Pancreas (tissue), 10 donors: ENCODE measurements at regions not wholly inside any gene's neighbourhood (a gene's known extent, or its start where the extent isn't known, plus 50 kb on each side); places are given as distances from the start of the nearest gene placed in this dataset.

Experiments used
- ATAC-seq, 4 donors: fragments of 200-7000 bp; cut with Tn5 transposase; one replicate each; pipeline versions ENCODE4 v1.8.0 to v1.9.1; 2020; ENCODE audit warnings: mild to moderate bottlenecking in 4 of 4, moderate library complexity in 4 of 4
- DNase-seq, 6 donors: peaks; one replicate each; pipeline ENCODE4 v3.0.0-alpha.2; 2020
- FAIRE-seq: peaks from 2 replicates; lab custom pipeline; 2012; peaks lifted over from hg19 to GRCh38; lab: Jason Lieb, UNC
- H3K27ac ChIP-seq, 4 donors: fragments of 200-600 bp; sonication (generic); 1 replicate in 3 of 4; 2 replicates in 1 of 4; pipeline versions ENCODE4 v1.5.0 to v1.8.0; 2020
- H3K27me3 ChIP-seq, 4 donors: fragments of 200-600 bp; one replicate each; pipeline ENCODE4 v1.8.0; 2021
- H3K36me3 ChIP-seq, 3 donors: fragments of 200-600 bp; sonication (generic) in 1 of 3; one replicate each; pipeline versions ENCODE4 v1.5.0 to v1.8.0; 2020 to 2021
- H3K4me1 ChIP-seq, 3 donors: fragments of 200-600 bp; one replicate each; pipeline ENCODE4 v1.8.0; 2021
- H3K4me3 ChIP-seq, 4 donors: fragments of 200-600 bp; sonication (generic) in 2 of 4; one replicate each; pipeline versions ENCODE4 v1.5.0 to v1.8.0; 2020 to 2021
- H3K9me3 ChIP-seq, 4 donors: fragments of 200-600 bp; one replicate each; pipeline ENCODE4 v1.8.0; 2021
- WGBS, 2 donors: extraction: QIAGEN DNeasy Blood & Tissue Kit; methylation state at CpG; one replicate each; pipeline ENCODE4 v1.1.7; 2013; 5-methylcytosine and 5-hydroxymethylcytosine counted together
- intact Hi-C, 3 donors: fragments of 100-400 bp; cut with DNase I; formaldehyde crosslinking; loops; one replicate each; pipeline versions ENCODE4 v1.11.1 to v1.14.2; 2022
- TF ChIP-seq, protein P1 (sequence below), 4 donors: fragments of 200-600 bp; sonication (generic) in 3 of 4; IDR thresholded peaks; one replicate each; pipeline versions ENCODE4 v1.5.0 to v1.8.0; 2021; ENCODE audit warnings: antibody characterized with exemption in 4 of 4
- donor health status: healthy with polysubstance abuse.
- donor health status: DM: no; HTN: no; CAD: no; lungs with moderate emphysema.
- donor health status: DM: no; HTN: no; CAD: no.
- donor health status: control.
- donor health status: control.
- donor health status: Bipolar disorder and iron deficiency.
- donor health status: DM: yes; HTN: yes; CAD: no.
- donor health status: DM: no; HTN: no; CAD: no.
- donor health status: DM: no; HTN: no; CAD: no.
- donor health status: DM: yes; HTN: yes; CAD: no.

DNA sequence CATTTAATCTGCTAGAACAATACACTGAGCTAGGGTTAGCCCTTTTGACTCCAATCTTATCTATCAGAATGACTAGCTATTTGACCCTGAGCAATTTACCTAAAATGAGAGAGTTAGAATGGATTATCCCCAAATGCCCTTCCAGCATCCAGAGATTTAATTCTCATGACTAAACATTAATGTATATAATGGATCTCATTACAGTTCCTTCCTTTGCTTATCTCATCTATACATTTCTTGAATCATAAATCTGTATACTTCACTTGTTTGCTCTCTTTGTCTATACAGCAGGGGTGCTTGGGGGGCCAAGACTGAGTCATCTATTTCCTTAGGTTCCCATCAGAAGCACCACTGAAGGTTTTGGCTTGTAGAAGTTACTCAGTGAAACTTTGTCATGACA lies 565.8 kb downstream of the IGSF11 start:
- intact Hi-C loops = no loop called here
- FAIRE-seq (no peak), ATAC-seq (no peak)

DNA sequence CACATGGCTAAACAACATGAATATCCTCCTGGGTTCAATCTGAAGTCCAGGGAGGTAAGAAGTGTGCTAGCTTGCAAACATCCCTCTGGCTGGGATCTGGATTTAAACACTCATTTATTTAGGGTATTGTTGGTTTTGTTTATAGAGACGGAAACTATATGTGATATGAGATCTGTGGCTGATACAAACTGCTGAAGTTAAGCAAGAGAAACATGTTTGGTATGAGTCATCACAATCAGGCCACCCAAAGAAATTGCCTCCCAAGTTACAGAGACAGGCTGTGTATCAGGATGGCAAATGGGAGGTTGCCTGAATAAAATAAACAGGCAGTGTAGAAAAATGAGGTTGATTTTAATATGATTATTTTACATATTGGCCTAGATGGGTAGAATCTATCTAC lies 562.1 kb downstream of the IGSF11 start:
- 53 to 58% methylated on average over 1 of the region's 1 CpG for WGBS, 2 donors
- no peak overlapping the region for H3K27ac ChIP-seq
- H3K36me3 ChIP-seq = no peaks in the 10 kb centered on the region
- H3K4me1 ChIP-seq = no peaks in the 10 kb centered on the region
- intact Hi-C loops = no loop called here
- no peaks in the 10 kb centered on the region for H3K27me3 ChIP-seq
- FAIRE-seq (no peak), DNase-seq (no peak), ATAC-seq (no peak)
- TF ChIP-seq, protein P1, sequence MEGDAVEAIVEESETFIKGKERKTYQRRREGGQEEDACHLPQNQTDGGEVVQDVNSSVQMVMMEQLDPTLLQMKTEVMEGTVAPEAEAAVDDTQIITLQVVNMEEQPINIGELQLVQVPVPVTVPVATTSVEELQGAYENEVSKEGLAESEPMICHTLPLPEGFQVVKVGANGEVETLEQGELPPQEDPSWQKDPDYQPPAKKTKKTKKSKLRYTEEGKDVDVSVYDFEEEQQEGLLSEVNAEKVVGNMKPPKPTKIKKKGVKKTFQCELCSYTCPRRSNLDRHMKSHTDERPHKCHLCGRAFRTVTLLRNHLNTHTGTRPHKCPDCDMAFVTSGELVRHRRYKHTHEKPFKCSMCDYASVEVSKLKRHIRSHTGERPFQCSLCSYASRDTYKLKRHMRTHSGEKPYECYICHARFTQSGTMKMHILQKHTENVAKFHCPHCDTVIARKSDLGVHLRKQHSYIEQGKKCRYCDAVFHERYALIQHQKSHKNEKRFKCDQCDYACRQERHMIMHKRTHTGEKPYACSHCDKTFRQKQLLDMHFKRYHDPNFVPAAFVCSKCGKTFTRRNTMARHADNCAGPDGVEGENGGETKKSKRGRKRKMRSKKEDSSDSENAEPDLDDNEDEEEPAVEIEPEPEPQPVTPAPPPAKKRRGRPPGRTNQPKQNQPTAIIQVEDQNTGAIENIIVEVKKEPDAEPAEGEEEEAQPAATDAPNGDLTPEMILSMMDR (IDR thresholded peaks at IDR 0.05) = no peak
- no peaks in the 10 kb centered on the region for H3K9me3 ChIP-seq
- no peak overlapping the region for H3K4me3 ChIP-seq

More for the DNA sequence above, 565.8 kb downstream of the IGSF11 start:
- H3K36me3 ChIP-seq = no peaks in the 10 kb centered on the region
- no peaks in the 10 kb centered on the region for H3K4me1 ChIP-seq
- no peak overlapping the region for H3K4me3 ChIP-seq
- no peak for DNase-seq
- H3K27ac ChIP-seq = no peak overlapping the region
- no peaks in the 10 kb centered on the region for H3K27me3 ChIP-seq
- H3K9me3 ChIP-seq = no peaks in the 10 kb centered on the region
- TF ChIP-seq, protein P1 (IDR thresholded peaks at IDR 0.05) = no peak

DNA sequence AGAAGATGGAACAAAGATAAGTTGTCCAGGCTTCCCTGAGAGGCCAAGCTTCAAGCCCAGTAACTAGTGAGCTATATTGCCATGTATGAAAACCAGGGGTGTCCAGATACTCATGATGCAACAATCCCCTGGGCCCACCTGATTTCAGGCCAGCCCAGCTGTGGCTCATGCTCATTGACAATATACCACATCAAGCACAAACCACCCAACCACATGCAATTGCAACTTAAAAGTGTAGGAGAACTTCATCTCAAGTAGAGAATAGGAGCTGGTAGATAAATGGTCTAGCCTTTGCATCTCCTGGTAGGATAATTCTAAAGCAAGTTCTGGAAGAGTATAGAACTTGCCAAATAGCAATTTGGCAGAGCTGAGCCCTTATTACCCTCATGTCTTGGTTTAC lies 561.3 kb downstream of the IGSF11 start:
- TF ChIP-seq, protein P1 (IDR thresholded peaks at IDR 0.05) = no peak
- Histone ChIP-seq H3K4me1 (no peaks in the 10 kb centered on the region), H3K27me3 (no peaks in the 10 kb centered on the region), H3K4me3 (no peak overlapping the region), H3K36me3 (no peaks in the 10 kb centered on the region), H3K9me3 (no peaks in the 10 kb centered on the region), H3K27ac (no peak overlapping the region)
- FAIRE-seq (no peak), DNase-seq (no peak), ATAC-seq (no peak)
- intact Hi-C loops = no loop called here

DNA sequence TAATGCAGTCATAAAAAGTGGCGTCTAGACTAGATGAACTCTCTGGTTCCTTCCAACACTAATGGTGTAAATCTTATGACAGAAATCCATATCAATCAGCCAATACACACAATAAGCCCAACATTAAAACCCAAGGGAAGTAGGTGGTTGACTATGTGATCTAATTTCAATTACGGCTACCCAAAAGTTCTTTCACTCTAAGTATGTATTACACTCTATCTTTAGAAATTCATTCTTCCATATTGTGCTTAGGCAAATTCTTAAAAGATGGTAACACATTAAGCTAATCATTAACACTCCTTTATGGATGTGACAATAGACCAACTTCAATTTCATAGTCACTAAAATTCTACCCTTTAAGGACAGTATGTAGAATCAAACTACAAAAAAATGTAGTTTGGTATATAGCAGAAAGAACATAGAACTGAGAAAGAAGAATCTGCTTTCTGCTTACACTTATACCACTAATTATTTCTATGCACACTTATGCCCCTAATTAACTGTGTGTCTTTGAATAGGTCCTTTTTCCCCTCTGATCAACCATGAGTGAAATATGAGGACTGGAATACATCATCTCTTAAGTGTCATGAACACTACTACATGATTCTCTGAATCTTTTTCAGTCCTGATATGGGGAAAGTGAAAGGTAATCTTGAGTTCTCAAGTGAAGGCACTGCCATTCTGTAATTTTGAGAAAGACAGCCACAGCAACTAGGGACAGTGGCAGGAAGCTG lies 557.6 kb downstream of the IGSF11 start:
- ATAC-seq = no peak
- Histone ChIP-seq H3K36me3 (no peaks in the 10 kb centered on the region), H3K27ac (no peak overlapping the region), H3K4me3 (no peak overlapping the region), H3K4me1 (no peaks in the 10 kb centered on the region), H3K9me3 (no peaks in the 10 kb centered on the region), H3K27me3 (peaks cover 0 to 1% (median 0%) of the 10 kb centered on the region in 4 donors)
- intact Hi-C loops = no loop called here
- FAIRE-seq = no peak
- DNase-seq = no peak
- TF ChIP-seq, protein P1 (IDR thresholded peaks at IDR 0.05) = no peak
- WGBS, 2 donors = 73 to 79% methylated on average over 2 of the region's 2 CpGs

DNA sequence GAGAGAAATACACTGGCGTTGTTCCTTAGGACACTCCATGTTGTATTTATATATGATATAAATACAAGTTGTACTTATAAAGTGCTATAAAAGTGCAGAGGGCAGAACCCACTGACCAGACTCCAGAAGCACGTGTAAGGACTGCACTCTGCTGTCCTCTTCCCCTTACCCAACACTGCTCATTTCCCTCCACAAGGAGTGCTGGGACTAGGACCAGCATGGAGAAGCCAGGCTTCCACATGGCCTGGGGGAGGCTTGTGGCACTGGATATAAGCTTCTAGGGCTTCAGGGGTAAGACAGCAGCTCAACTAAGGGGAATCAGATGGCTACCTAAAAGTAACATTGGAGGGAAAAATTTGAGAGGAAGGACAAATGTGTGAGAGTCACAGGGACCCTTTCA lies 556.9 kb downstream of the IGSF11 start:
- whole genome bisulfite sequencing, 2 donors = 14 to 20% methylated on average over 2 of the region's 2 CpGs
- intact Hi-C loops = no loop called here

More for the DNA sequence above, 556.9 kb downstream of the IGSF11 start:
- TF ChIP-seq, protein P1 (IDR thresholded peaks at IDR 0.05) = no peak
- DNase-seq = no peak
- Histone ChIP-seq H3K27me3 (peaks cover 0 to 3% (median 0%) of the 10 kb centered on the region in 4 donors), H3K27ac (no peak overlapping the region), H3K4me3 (no peak overlapping the region), H3K36me3 (no peaks in the 10 kb centered on the region), H3K9me3 (no peaks in the 10 kb centered on the region), H3K4me1 (no peaks in the 10 kb centered on the region)
- FAIRE-seq = no peak
- ATAC-seq = no peak
